ENCODE measurements at regions not wholly inside any gene's neighbourhood (a gene's known extent, or its start where the extent isn't known, plus 50 kb on each side); places are given as distances from the start of the nearest gene placed in this dataset.

GRCh38 chr18:54531402-54532065 is 59.5 kb upstream of the DYNAP start:
- no peak for DNase-seq (ENCODE audit: low read depth)

GRCh38 chr18:54532222-54532621 is 58.8 kb upstream of the DYNAP start:
- no peak for DNase-seq (ENCODE audit: low read depth)

GRCh38 chr18:54532962-54533361 is 58.1 kb upstream of the DYNAP start:
- DNase-seq (ENCODE audit: low read depth) = no peak

Measured in myocyte (in vitro differentiated cells).